AG04449 (cell line): ENCODE measurements at regions not wholly inside any gene's neighbourhood (a gene's known extent, or its start where the extent isn't known, plus 50 kb on each side); places are given as distances from the start of the nearest gene placed in this dataset.

ENCODE experiments used
- CTCF ChIA-PET: fragments of 350-600 bp; formaldehyde crosslinking; extraction: SDS; loops from one replicate; lab custom pipeline; 2021; ENCODE audit warnings: antibody characterized with exemption; lab: Yijun Ruan, JAX
- POLR2A ChIA-PET: fragments of 400-600, 350-600 bp; formaldehyde crosslinking; extraction: SDS; loops from one replicate; lab custom pipeline; 2020; ENCODE audit warnings: antibody characterized with exemption, inconsistent platforms; lab: Yijun Ruan, JAX
- DNase-seq: peaks from one replicate; pipeline ENCODE4 v3.0.0-alpha.2; 2010; ENCODE audit warnings: low read depth, low spot score
- H3K4me3 ChIP-seq: 2 replicates; pipeline ENCODE4 v1.5.1; 2011; ENCODE audit warnings: low read depth, mild to moderate bottlenecking, control low read depth, low read length
- TF ChIP-seq, protein P1 (sequence below): IDR thresholded peaks from one replicate; pipeline ENCODE4 v1.5.1; 2011; ENCODE audit warnings: mild to moderate bottlenecking, moderate library complexity, low read length, control low read depth, inconsistent platforms; ENCODE audit not compliant: insufficient read depth; ENCODE audit errors: missing control alignments

GRCh38 chr10:28806951-28807759 lies 129.8 kb downstream of the BAMBI start:
- CTCF ChIA-PET: interaction anchor here (0.8 to 1.0 kb wide), 3 partner anchors 9 to 184 kb away, joined by 3 read pairs; no protein-coding TSS in a partner anchor
- POLR2A ChIA-PET: no interaction called here
- no peak for DNase-seq
- H3K4me3 ChIP-seq: no peak overlapping the region
- TF ChIP-seq, protein P1, sequence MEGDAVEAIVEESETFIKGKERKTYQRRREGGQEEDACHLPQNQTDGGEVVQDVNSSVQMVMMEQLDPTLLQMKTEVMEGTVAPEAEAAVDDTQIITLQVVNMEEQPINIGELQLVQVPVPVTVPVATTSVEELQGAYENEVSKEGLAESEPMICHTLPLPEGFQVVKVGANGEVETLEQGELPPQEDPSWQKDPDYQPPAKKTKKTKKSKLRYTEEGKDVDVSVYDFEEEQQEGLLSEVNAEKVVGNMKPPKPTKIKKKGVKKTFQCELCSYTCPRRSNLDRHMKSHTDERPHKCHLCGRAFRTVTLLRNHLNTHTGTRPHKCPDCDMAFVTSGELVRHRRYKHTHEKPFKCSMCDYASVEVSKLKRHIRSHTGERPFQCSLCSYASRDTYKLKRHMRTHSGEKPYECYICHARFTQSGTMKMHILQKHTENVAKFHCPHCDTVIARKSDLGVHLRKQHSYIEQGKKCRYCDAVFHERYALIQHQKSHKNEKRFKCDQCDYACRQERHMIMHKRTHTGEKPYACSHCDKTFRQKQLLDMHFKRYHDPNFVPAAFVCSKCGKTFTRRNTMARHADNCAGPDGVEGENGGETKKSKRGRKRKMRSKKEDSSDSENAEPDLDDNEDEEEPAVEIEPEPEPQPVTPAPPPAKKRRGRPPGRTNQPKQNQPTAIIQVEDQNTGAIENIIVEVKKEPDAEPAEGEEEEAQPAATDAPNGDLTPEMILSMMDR: no peak

DNA sequence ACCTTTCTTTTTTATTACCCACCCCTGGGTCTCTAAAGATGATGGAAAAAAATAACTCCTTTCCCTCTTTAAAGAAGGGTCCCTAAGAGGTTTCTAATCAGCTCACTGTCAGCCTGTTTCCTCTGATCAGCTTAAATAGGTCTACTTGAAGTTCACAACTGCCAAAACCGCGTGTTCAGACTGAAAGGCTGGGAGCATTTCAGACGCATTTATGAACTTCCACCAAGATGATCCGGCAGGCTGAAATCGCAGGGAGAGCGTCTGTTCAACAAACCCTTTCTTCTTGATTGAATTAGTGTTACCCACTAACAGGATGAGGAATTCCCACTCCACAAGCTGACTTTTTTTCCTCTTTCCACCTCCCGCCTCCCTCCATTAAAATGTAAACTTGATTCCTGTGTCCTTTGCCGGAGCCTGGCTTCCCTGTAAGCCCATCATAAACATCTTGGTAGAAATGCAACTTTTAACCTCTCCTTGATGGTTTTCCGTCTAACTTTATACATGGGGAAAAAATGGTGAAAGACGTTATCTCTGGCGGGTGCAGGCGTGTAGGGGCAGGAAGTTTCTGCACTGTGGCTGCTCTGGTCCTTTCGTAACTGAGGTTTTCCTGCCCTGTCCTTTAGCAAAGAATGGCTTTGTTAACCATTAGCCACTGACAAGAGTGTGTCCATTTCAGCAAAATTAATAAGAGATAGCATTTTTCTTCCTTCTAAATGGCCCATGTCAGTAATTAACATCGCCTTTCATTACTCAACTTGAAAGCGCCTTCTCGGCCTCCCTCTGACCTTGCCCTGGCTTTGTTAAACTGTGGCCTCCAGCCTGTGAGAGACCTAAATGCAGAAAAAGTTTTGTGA lies 130.7 kb downstream of the BAMBI start:
- TF ChIP-seq, protein P1: no peak
- H3K4me3 ChIP-seq: no peak overlapping the region
- ChIA-PET CTCF (interaction anchor here (0.8 to 0.9 kb wide), 2 partner anchors 10 to 144 kb away, joined by 3 read pairs; no protein-coding TSS in a partner anchor), POLR2A (no interaction called here)
- no peak for DNase-seq

- H3K4me3 ChIP-seq: no peak overlapping the region
- TF ChIP-seq, protein P1: no peak
- ChIA-PET CTCF (no interaction called here), POLR2A (no interaction called here)
- DNase-seq: no peak
These were observed 131.4 kb downstream of the BAMBI start for GRCh38 chr10:28808693-28809092.

GRCh38 chr10:28810057-28810870 lies 132.9 kb downstream of the BAMBI start:
- ChIA-PET CTCF (no interaction called here), POLR2A (no interaction called here)
- TF ChIP-seq, protein P1: no peak

GRCh38 chr10:28811639-28812349 lies 134.5 kb downstream of the BAMBI start:
- TF ChIP-seq, protein P1: no peak
- DNase-seq: no peak
- ChIA-PET CTCF (no interaction called here), POLR2A (no interaction called here)
- no peak overlapping the region for H3K4me3 ChIP-seq

More at GRCh38 chr10:28810057-28810870, 132.9 kb downstream of the BAMBI start:
- no peak for DNase-seq
- H3K4me3 ChIP-seq: no peak overlapping the region
